ENCODE measurements at regions not wholly inside any gene's neighbourhood (a gene's known extent, or its start where the extent isn't known, plus 50 kb on each side); places are given as distances from the start of the nearest gene placed in this dataset.

DNA sequence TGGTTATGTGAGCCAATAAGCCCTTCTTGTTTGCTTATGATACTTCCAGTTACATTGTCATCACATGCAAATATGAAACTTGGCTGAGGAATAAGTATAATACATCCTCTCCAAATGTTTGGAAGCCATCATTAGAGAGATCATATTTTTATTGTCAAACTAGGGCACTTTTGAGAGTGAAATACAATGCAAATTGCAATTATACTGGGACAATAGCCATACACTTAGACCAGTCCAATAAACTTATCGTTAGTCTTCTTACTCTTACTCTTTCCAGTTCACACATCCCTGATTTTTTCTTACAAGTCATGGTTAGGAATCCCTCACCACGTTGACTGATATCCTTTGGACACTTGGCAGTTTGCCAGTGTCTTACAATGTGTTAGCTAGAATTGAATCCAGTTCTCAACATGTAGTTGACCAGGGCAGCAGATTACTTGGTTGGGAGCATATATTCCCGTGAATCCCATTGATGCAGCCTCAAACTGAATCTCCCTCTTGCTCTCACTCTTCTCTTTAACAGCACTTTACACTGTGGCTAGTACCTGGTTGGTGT, 519.7 kb upstream of the ID4 start:
- H4K20me1 ChIP-seq (ENCODE audit: insufficient read depth, low read length) = no peaks in the 10 kb centered on the region
- ChIA-PET POLR2A (ENCODE audit: unreplicated experiment) (no interaction called here), CTCF (no interaction called here)
- TF ChIP-seq FOS (IDR thresholded peaks at IDR 0.05; ENCODE audit: low read depth, low read length) = no peak
- no peak for TF ChIP-seq MAZ (IDR thresholded peaks at IDR 0.05; ENCODE audit: borderline replicate concordance, low read depth, low read length)
- TF ChIP-seq MAFK (IDR thresholded peaks at IDR 0.05; ENCODE audit: low read depth, low read length) = no peak
- TF ChIP-seq MXI1 (IDR thresholded peaks at IDR 0.05; ENCODE audit: borderline replicate concordance, low read depth, low read length) = no peak
- no peak for TF ChIP-seq SMC3 (IDR thresholded peaks at IDR 0.05; ENCODE audit: low read depth, low read length)
- TF ChIP-seq, protein P1, sequence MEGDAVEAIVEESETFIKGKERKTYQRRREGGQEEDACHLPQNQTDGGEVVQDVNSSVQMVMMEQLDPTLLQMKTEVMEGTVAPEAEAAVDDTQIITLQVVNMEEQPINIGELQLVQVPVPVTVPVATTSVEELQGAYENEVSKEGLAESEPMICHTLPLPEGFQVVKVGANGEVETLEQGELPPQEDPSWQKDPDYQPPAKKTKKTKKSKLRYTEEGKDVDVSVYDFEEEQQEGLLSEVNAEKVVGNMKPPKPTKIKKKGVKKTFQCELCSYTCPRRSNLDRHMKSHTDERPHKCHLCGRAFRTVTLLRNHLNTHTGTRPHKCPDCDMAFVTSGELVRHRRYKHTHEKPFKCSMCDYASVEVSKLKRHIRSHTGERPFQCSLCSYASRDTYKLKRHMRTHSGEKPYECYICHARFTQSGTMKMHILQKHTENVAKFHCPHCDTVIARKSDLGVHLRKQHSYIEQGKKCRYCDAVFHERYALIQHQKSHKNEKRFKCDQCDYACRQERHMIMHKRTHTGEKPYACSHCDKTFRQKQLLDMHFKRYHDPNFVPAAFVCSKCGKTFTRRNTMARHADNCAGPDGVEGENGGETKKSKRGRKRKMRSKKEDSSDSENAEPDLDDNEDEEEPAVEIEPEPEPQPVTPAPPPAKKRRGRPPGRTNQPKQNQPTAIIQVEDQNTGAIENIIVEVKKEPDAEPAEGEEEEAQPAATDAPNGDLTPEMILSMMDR (conservative IDR thresholded peaks at IDR 0.05; ENCODE audit: low read depth, low read length) = no peak
- TF ChIP-seq POLR2A (IDR thresholded peaks at IDR 0.05; ENCODE audit: low read depth, low read length) = no peak
- no peak for TF ChIP-seq RCOR1 (IDR thresholded peaks at IDR 0.05; ENCODE audit: insufficient replicate concordance, low read length)
- no peak for TF ChIP-seq CEBPB (IDR thresholded peaks at IDR 0.05; ENCODE audit: low read depth, low read length)
- BruUV-seq (replicated peaks) = no TSS peak
- no peak overlapping the region for H2BK20ac ChIP-seq (ENCODE audit: low read depth, low read length)
- H3K4me2 ChIP-seq (ENCODE audit: low read depth, low read length) = no peak overlapping the region
- DNase-seq = no peak
- H4K5ac ChIP-seq (ENCODE audit: low read depth, low read length) = no peak overlapping the region
- H4K91ac ChIP-seq (ENCODE audit: insufficient read depth, low read depth, low read length) = no peak overlapping the region
- H3K9me3 ChIP-seq (ENCODE audit: control insufficient read depth, insufficient read depth, low read length) = peaks cover 7% of the 10 kb centered on the region
- no peak overlapping the region for H2BK120ac ChIP-seq (ENCODE audit: low read depth, low read length)
- intact Hi-C loops (cut with micrococcal nuclease) = no loop called here
- H3K27me3 ChIP-seq (ENCODE audit: control insufficient read depth, insufficient read depth, low read length) = no peaks in the 10 kb centered on the region
- H3K9me1 ChIP-seq (ENCODE audit: insufficient read depth, low read length) = no peaks in the 10 kb centered on the region
- no peaks in the 10 kb centered on the region for H3K79me1 ChIP-seq (ENCODE audit: low read depth in 1 of 2, low read length in 2 of 2)
- no peak overlapping the region for H3K56ac ChIP-seq (ENCODE audit: extremely low read depth, insufficient read depth, low read length)
- no peak overlapping the region for H2AK9ac ChIP-seq (replicated peaks; ENCODE audit: low read depth, low read length, poor library complexity)
- dilution Hi-C loops (cut with HindIII; ENCODE audit: low sequenced_read_pairs, unreplicated experiment) = no loop called here
- no CpG with 5 or more reads among the region's 3 CpGs for WGBS, 2 experiments (ENCODE audit: extremely low coverage in 2 of 2, insufficient read length in 1 of 2)
- H3K9ac ChIP-seq (ENCODE audit: low read depth, low read length) = no peak overlapping the region
- H3K36me3 ChIP-seq (ENCODE audit: control insufficient read depth, insufficient read depth, low read length) = no peaks in the 10 kb centered on the region
- H3K23ac ChIP-seq (ENCODE audit: low read depth, low read length) = no peak overlapping the region
- no peak overlapping the region for H3K4me3 ChIP-seq (ENCODE audit: insufficient read depth, low read depth, low read length)
- no peak overlapping the region for H3K27ac ChIP-seq (ENCODE audit: insufficient read depth, low read length)
- no peak overlapping the region for H3K4ac ChIP-seq (ENCODE audit: low read depth, low read length)
- no peak overlapping the region for H4K8ac ChIP-seq (ENCODE audit: low read depth in 2 of 2, low read length in 2 of 2)
- H2AK5ac ChIP-seq (ENCODE audit: low read depth, low read length) = no peak overlapping the region
- H2AFZ ChIP-seq (replicated peaks; ENCODE audit: low read length, poor library complexity) = no peak overlapping the region
- H2BK5ac ChIP-seq (ENCODE audit: low read depth, low read length, poor library complexity, severe bottlenecking) = no peak overlapping the region
- H3K18ac ChIP-seq (ENCODE audit: low read depth, low read length) = no peak overlapping the region
- H3K4me1 ChIP-seq (ENCODE audit: control insufficient read depth, insufficient read depth, low read length) = no peaks in the 10 kb centered on the region
- no peak overlapping the region for H3K14ac ChIP-seq (replicated peaks; ENCODE audit: low read depth, low read length)
- in situ Hi-C loops (cut with MboI; ENCODE audit: low sequenced_read_pairs) = no loop called here
- no peak for ATAC-seq (ENCODE audit: low read depth)
- H2BK15ac ChIP-seq (ENCODE audit: low read depth, low read length) = no peak overlapping the region

All from IMR-90 (cell line).